AG09319 (cell line): ENCODE measurements at regions not wholly inside any gene's neighbourhood (a gene's known extent, or its start where the extent isn't known, plus 50 kb on each side); places are given as distances from the start of the nearest gene placed in this dataset.
"Not testable (repeated sequence)": the region's sequence is repeated elsewhere in the genome, so short reads cannot be mapped to it uniquely, and the experiment has no call there.

Source experiments
- DNase-seq: peaks from one replicate; pipeline ENCODE4 v3.0.0-alpha.2; 2010; ENCODE audit warnings: low read depth; ENCODE audit errors: extremely low read depth
- TF ChIP-seq, protein P1 (sequence below): IDR thresholded peaks from 2 replicates; pipeline ENCODE4 v1.5.1; 2011; ENCODE audit warnings: low read depth, mild to moderate bottlenecking, inconsistent platforms, low read length, moderate library complexity

DNA sequence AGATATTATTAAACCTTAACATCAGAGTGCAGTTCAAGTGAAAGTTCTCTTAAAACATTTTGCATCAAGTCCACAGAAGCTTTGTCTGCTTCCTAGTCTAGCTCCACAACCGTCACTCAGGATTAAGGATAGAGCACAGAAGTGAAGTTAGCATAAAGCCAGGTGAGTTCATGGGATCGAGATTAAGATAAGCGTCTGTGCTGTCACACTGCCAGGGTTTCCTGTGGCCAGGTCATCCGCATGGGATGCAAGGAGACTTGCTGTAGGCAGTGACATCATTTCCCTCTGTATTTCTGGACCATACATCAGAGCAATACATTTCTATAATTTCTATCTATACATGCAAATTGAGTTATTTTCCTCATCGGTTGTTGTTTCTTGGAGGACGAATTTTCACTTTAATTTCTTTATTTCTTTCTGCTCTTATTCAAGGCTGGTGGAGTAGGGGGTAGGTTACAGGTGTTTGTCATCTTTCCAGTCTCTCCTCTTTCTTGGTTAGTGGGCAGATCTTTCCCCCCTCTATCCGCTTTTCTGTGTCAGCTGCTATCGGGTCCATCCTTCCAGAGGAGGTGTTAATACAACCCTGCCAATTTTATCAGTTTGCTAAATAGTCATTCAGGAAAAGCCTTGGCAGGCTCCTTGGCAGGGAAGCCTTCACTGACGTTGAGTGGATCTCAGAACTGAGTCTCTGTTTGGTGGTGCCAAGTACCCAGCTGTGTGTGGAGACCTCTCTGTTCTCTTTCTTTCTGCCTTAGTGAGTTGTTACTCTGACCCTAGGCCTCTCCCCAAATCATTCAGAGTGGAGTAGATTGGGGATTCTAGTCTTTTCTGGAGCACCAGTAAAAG, 307.6 kb upstream of the MAP3K7 start:
- TF ChIP-seq, protein P1, sequence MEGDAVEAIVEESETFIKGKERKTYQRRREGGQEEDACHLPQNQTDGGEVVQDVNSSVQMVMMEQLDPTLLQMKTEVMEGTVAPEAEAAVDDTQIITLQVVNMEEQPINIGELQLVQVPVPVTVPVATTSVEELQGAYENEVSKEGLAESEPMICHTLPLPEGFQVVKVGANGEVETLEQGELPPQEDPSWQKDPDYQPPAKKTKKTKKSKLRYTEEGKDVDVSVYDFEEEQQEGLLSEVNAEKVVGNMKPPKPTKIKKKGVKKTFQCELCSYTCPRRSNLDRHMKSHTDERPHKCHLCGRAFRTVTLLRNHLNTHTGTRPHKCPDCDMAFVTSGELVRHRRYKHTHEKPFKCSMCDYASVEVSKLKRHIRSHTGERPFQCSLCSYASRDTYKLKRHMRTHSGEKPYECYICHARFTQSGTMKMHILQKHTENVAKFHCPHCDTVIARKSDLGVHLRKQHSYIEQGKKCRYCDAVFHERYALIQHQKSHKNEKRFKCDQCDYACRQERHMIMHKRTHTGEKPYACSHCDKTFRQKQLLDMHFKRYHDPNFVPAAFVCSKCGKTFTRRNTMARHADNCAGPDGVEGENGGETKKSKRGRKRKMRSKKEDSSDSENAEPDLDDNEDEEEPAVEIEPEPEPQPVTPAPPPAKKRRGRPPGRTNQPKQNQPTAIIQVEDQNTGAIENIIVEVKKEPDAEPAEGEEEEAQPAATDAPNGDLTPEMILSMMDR = no peak
- DNase-seq = no peak

DNA sequence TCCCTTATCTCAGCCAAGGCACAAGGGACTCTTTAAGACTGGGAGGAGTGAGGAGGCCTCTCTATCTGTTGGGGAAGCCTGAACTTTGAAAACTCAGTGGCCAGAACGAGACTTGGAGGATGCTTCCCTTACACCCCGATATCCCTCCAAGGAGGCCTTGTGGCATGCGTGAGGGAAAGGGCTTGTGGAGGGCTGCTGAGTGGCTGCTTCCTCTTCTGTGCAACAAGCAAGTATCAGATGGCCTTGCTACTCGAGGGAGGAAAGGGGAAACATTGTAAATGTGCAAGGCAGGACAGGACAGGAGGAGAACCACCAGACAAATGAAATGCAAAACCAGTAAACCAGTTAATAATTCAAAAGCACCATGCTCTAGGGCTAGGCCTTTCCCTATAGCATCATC, 306.5 kb upstream of the MAP3K7 start:
- TF ChIP-seq, protein P1 = no peak
- no peak for DNase-seq

DNA sequence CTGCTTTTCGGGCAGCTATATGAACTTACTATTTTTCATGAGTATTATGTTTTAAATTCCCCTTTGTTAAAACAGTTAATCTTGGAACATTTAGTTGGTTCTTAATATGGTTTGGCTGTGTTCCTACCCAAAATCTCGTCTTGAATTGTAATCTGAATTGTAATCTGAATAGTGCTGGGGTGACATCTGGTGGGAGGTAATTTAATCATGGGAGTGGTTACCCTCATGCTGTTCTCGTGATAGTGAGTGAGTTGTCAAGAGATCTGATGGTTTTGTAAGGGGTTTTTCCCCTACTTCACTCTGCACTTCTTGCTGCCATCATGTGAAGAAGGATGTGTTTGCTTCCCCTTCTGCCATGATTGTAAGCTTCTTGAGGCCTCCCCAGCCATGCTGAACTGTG, 305.4 kb upstream of the MAP3K7 start:
- no peak for DNase-seq
- TF ChIP-seq, protein P1 = no peak

DNA sequence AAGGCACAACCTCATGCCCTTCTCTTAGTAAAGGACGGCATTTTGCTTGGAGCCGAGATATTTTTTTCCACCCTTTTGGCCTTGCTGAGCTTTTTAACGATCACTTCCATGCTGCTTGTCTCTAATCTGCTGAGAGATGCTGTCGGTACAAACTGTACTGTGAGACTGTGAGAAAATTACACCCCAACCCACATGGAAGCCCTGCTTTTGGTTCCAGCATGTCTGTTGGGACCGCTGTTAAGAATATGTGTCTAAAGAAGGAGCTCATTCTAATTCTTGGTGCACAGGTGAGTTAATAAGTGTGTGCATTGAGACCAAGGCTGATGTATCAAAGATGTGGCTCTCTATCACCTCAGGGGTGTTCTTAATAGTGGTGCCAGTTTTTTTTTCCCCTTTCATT, 304.5 kb upstream of the MAP3K7 start:
- no peak for DNase-seq
- TF ChIP-seq, protein P1 = no peak

DNA sequence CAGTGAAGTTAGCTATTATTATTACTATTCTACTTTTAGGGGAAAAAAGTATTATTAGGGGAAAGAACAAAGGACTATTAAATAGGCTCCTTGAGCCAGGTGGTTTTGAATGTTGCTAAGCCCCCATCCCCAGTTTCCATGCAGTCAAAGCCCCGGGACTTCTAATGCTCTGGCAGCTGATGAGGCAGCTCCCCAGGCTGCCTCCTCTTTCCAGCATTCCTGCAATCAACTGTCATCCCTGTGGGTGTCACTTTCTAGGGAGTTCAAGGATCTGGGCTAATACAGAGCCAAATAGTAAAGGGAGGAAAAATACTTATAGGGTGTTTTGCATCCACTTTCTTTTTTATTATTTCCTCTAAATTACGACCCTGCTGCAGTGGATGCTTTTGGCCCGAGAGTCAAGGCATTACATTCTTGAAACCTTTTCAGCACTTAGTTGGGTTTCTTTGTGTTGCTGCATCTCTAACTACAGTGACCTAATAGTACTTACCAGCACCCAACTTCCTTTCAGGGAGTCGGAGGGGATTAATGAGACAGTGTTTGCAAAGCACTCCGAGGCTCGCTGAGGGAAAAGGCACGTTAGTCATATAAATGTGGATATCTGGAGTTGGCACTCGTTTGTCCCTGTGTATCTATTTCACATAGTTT, 303.9 kb upstream of the MAP3K7 start:
- DNase-seq = no peak
- TF ChIP-seq, protein P1 = no peak

DNA sequence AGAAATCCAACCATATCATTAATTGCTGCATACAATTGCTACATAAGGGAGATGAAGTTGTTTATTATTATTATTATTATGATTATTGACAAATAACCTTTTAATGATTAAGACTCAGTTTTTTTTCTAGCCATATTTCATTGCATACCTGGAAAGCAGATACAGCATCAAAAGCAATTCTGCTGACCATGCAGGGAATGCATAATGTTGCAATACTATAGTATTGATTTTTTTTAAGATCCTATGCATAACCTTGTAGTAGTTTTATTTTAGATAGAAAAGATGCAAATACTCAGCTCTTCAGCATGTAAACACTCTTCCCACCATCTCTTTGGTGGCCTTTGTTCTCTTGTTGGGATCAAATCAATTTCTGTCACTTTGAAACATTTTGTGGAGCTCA, 300.9 kb upstream of the MAP3K7 start:
- TF ChIP-seq, protein P1 = no peak
- no peak for DNase-seq

DNA sequence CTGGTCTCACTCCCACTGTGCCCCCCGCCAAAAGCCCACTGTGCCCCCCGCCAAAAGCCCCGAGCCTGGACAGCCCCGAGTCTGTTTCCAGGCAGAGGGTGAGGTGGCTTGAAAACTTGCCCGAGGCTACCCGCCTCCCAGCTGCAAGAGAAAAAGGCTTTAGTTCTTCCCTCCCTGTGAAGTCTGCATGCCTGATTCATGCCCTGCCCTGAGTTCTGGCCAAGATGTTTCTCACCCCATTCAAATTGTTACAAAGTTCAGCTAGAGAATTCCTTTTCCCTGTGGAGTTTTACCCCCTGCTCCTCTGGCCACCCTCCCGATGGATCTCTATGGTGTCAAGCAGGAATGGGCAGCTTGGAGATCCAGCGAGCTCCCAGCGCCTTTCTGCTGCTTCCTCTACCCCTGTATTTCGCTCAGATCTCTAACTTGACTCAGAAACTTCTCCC, 298.8 kb upstream of the MAP3K7 start:
- DNase-seq = no peak
- TF ChIP-seq, protein P1 = no peak

DNA sequence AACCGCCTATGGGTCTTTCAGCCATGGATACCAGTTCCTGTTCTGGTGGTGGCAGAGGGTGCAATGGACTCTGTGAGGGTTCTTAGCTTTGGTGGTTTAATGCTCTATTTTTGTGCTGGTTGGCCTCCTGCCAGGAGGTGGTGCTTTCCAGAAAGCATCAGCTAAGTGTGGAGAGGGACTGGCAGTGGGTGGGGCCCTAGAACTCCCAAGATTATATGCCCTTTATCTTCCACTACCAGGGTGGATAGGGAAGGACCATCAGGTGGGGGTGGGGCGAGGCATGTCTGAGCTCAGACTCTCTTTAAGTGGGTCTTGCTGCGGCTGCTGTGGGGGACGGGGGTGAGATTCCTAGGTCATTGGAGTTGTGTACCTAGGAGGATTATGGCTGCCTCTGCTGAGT, 298.3 kb upstream of the MAP3K7 start:
- DNase-seq = not testable (repeated sequence)
